ENCODE measurements at regions not wholly inside any gene's neighbourhood (a gene's known extent, or its start where the extent isn't known, plus 50 kb on each side); places are given as distances from the start of the nearest gene placed in this dataset.

- Histone ChIP-seq H3K36me3 (no peaks in the 10 kb centered on the region), H3K4me3 (no peak overlapping the region), H3K4me1 (no peaks in the 10 kb centered on the region), H3K9ac (ENCODE audit: low read depth in 2 of 2, low read length in 2 of 2) (no peak overlapping the region), H3K27ac (no peak overlapping the region), H3K27me3 (no peaks in the 10 kb centered on the region), H3K9me3 (no peaks in the 10 kb centered on the region)
- intact Hi-C loops (cut with DNase I) = no loop called here
- no peak for DNase-seq
- TF ChIP-seq CTCF (IDR thresholded peaks at IDR 0.05) = no peak
Measured at GRCh38 chr4:184893801-184894571, 68.2 kb upstream of the ACSL1 start.

GRCh38 chr4:184895012-184895695, 69.4 kb upstream of the ACSL1 start:
- TF ChIP-seq CTCF (IDR thresholded peaks at IDR 0.05) = no peak
- no peak overlapping the region for H3K27ac ChIP-seq

GRCh38 chr4:184896868-184897715, 71.3 kb upstream of the ACSL1 start:
- Histone ChIP-seq H3K9me3 (no peaks in the 10 kb centered on the region), H3K9ac (ENCODE audit: low read depth in 2 of 2, low read length in 2 of 2) (no peak overlapping the region), H3K4me3 (no peak overlapping the region), H3K4me1 (no peaks in the 10 kb centered on the region), H3K36me3 (no peaks in the 10 kb centered on the region), H3K27ac (no peak overlapping the region), H3K27me3 (no peaks in the 10 kb centered on the region)
- TF ChIP-seq CTCF (IDR thresholded peaks at IDR 0.05) = no peak
- no peak for DNase-seq
- intact Hi-C loops (cut with DNase I) = no loop called here

More at GRCh38 chr4:184895012-184895695, 69.4 kb upstream of the ACSL1 start:
- DNase-seq = no peak
- H3K9me3 ChIP-seq = no peaks in the 10 kb centered on the region
- no peak overlapping the region for H3K4me3 ChIP-seq
- no peaks in the 10 kb centered on the region for H3K36me3 ChIP-seq
- no peaks in the 10 kb centered on the region for H3K27me3 ChIP-seq
- H3K9ac ChIP-seq (ENCODE audit: low read depth in 2 of 2, low read length in 2 of 2) = no peak overlapping the region
- H3K4me1 ChIP-seq = no peaks in the 10 kb centered on the region
- intact Hi-C loops (cut with DNase I) = no loop called here

- H3K27me3 ChIP-seq = no peaks in the 10 kb centered on the region
- TF ChIP-seq CTCF (IDR thresholded peaks at IDR 0.05) = no peak
- intact Hi-C loops (cut with DNase I) = no loop called here
- H3K36me3 ChIP-seq = no peaks in the 10 kb centered on the region
- H3K4me3 ChIP-seq = no peak overlapping the region
- no peak overlapping the region for H3K27ac ChIP-seq
- no peaks in the 10 kb centered on the region for H3K4me1 ChIP-seq
- H3K9me3 ChIP-seq = no peaks in the 10 kb centered on the region
- DNase-seq = no peak
- H3K9ac ChIP-seq (ENCODE audit: low read depth in 2 of 2, low read length in 2 of 2) = no peak overlapping the region
Measured at GRCh38 chr4:184897895-184898294, 72.1 kb upstream of the ACSL1 start.

GRCh38 chr4:184898793-184899192, 73.0 kb upstream of the ACSL1 start:
- Histone ChIP-seq H3K27me3 (no peaks in the 10 kb centered on the region), H3K36me3 (no peaks in the 10 kb centered on the region), H3K9me3 (no peaks in the 10 kb centered on the region), H3K9ac (ENCODE audit: low read depth in 2 of 2, low read length in 2 of 2) (no peak overlapping the region), H3K27ac (no peak overlapping the region), H3K4me3 (no peak overlapping the region), H3K4me1 (no peaks in the 10 kb centered on the region)
- no peak for TF ChIP-seq CTCF (IDR thresholded peaks at IDR 0.05)
- intact Hi-C loops (cut with DNase I) = no loop called here
- no peak for DNase-seq
